ENCODE measurements at regions not wholly inside any gene's neighbourhood (a gene's known extent, or its start where the extent isn't known, plus 50 kb on each side); places are given as distances from the start of the nearest gene placed in this dataset.

- no peak overlapping the region for H2AFZ ChIP-seq
- no peak overlapping the region for H3K4me3 ChIP-seq (ENCODE audit: low read depth, low read length)
- no peak overlapping the region for H3K27ac ChIP-seq
- no peak overlapping the region for H3K9ac ChIP-seq
- H3K36me3 ChIP-seq (ENCODE audit: control insufficient read depth, insufficient read depth, low read length), result no peaks in the 10 kb centered on the region
- no peaks in the 10 kb centered on the region for H3K9me3 ChIP-seq (ENCODE audit: control insufficient read depth, low read length)
- no peaks in the 10 kb centered on the region for H3K27me3 ChIP-seq (ENCODE audit: control insufficient read depth, insufficient read depth, low read length)
- H3K4me2 ChIP-seq (ENCODE audit: low read length), result no peak overlapping the region
- H3K79me2 ChIP-seq, result no peaks in the 10 kb centered on the region
- H3K4me1 ChIP-seq, result no peaks in the 10 kb centered on the region
- no peak for TF ChIP-seq CTCF (IDR thresholded peaks at IDR 0.05)
Measured at GRCh38 chr10:61356354-61356753, 96.8 kb downstream of the TMEM26 start.

GRCh38 chr10:61355211-61355610 lies 98.0 kb downstream of the TMEM26 start:
- no peak overlapping the region for H2AFZ ChIP-seq
- no peaks in the 10 kb centered on the region for H3K79me2 ChIP-seq
- no peaks in the 10 kb centered on the region for H3K36me3 ChIP-seq (ENCODE audit: control insufficient read depth, insufficient read depth, low read length)
- no peak overlapping the region for H3K9ac ChIP-seq
- no peaks in the 10 kb centered on the region for H3K27me3 ChIP-seq (ENCODE audit: control insufficient read depth, insufficient read depth, low read length)
- no peaks in the 10 kb centered on the region for H3K9me3 ChIP-seq (ENCODE audit: control insufficient read depth, low read length)
- no peak overlapping the region for H3K4me2 ChIP-seq (ENCODE audit: low read length)
- H3K27ac ChIP-seq, result no peak overlapping the region
- TF ChIP-seq CTCF (IDR thresholded peaks at IDR 0.05), result no peak
- H3K4me3 ChIP-seq (ENCODE audit: low read depth, low read length), result no peak overlapping the region
- no peaks in the 10 kb centered on the region for H3K4me1 ChIP-seq

GRCh38 chr10:61354401-61354975 lies 98.7 kb downstream of the TMEM26 start:
- no peak overlapping the region for H2AFZ ChIP-seq
- H3K79me2 ChIP-seq, result no peaks in the 10 kb centered on the region
- no peak overlapping the region for H3K4me2 ChIP-seq (ENCODE audit: low read length)
- H3K36me3 ChIP-seq (ENCODE audit: control insufficient read depth, insufficient read depth, low read length), result no peaks in the 10 kb centered on the region
- H3K9me3 ChIP-seq (ENCODE audit: control insufficient read depth, low read length), result no peaks in the 10 kb centered on the region
- no peaks in the 10 kb centered on the region for H3K4me1 ChIP-seq
- no peak overlapping the region for H3K4me3 ChIP-seq (ENCODE audit: low read depth, low read length)
- no peak overlapping the region for H3K9ac ChIP-seq
- no peak overlapping the region for H3K27ac ChIP-seq
- no peaks in the 10 kb centered on the region for H3K27me3 ChIP-seq (ENCODE audit: control insufficient read depth, insufficient read depth, low read length)
- no peak for TF ChIP-seq CTCF (IDR thresholded peaks at IDR 0.05)

DNA sequence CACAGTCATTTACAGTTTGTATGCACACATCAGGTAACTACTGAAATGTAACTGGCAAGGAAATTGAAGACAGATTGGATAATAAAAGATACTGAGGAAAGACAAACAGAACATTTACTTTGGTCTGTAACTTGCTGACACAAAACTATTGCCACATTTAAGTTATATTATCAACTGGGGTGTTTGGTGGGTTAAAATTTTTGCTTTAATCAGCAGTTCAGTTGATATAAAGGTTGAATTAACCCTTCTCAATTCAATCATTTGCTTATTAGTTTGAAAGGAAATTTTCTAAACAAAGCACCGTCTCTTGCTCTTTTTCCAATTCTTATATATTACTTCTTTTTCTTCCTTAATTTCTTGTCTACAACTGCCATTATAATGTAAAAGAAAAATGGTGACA lies 102.4 kb downstream of the TMEM26 start:
- Histone ChIP-seq H3K36me3 (ENCODE audit: control insufficient read depth, insufficient read depth, low read length) (no peaks in the 10 kb centered on the region), H3K4me2 (ENCODE audit: low read length) (no peak overlapping the region), H3K79me2 (no peaks in the 10 kb centered on the region), H2AFZ (no peak overlapping the region), H3K9me3 (ENCODE audit: control insufficient read depth, low read length) (no peaks in the 10 kb centered on the region), H3K9ac (no peak overlapping the region), H3K27ac (no peak overlapping the region), H3K4me3 (ENCODE audit: low read depth, low read length) (no peak overlapping the region), H3K27me3 (ENCODE audit: control insufficient read depth, insufficient read depth, low read length) (no peaks in the 10 kb centered on the region), H3K4me1 (no peaks in the 10 kb centered on the region)
- no peak for TF ChIP-seq CTCF (IDR thresholded peaks at IDR 0.05)

- no peak overlapping the region for H3K27ac ChIP-seq
- no peak overlapping the region for H3K9ac ChIP-seq
- no peaks in the 10 kb centered on the region for H3K79me2 ChIP-seq
- no peaks in the 10 kb centered on the region for H3K9me3 ChIP-seq (ENCODE audit: control insufficient read depth, low read length)
- no peak overlapping the region for H3K4me2 ChIP-seq (ENCODE audit: low read length)
- H3K36me3 ChIP-seq (ENCODE audit: control insufficient read depth, insufficient read depth, low read length), result no peaks in the 10 kb centered on the region
- H3K27me3 ChIP-seq (ENCODE audit: control insufficient read depth, insufficient read depth, low read length), result no peaks in the 10 kb centered on the region
- no peaks in the 10 kb centered on the region for H3K4me1 ChIP-seq
- TF ChIP-seq CTCF (IDR thresholded peaks at IDR 0.05), result no peak
- no peak overlapping the region for H3K4me3 ChIP-seq (ENCODE audit: low read depth, low read length)
- H2AFZ ChIP-seq, result no peak overlapping the region
Measured at GRCh38 chr10:61350068-61350467, 103.1 kb downstream of the TMEM26 start.

All from parathyroid adenoma (tissue), 2 donors.